ENCODE measurements at regions not wholly inside any gene's neighbourhood (a gene's known extent, or its start where the extent isn't known, plus 50 kb on each side); places are given as distances from the start of the nearest gene placed in this dataset.

- POLR2A ChIA-PET: no interaction called here
- no peaks in the 10 kb centered on the region for H3K4me1 ChIP-seq (ENCODE audit: control extremely low read depth in 1 of 4, control insufficient read depth in 4 of 4, insufficient read depth in 4 of 4, low read length in 3 of 4)
- CTCF ChIA-PET: no interaction called here
- no CpG with 5 or more reads among the region's 1 CpG for WGBS (ENCODE audit: insufficient coverage)
- H3K27ac ChIP-seq (ENCODE audit: insufficient read depth in 1 of 2, low read depth in 1 of 2, low read length in 2 of 2, poor library complexity in 1 of 2, severe bottlenecking in 2 of 2): no peak overlapping the region
- DNase-seq: no peak
- no peak overlapping the region for H3K4me3 ChIP-seq (ENCODE audit: control insufficient read depth in 1 of 7, extremely low read depth in 1 of 7, insufficient read depth in 4 of 7, low read depth in 2 of 7, low read length in 6 of 7)
- no peaks in the 10 kb centered on the region for H3K36me3 ChIP-seq (ENCODE audit: control insufficient read depth in 4 of 4, insufficient read depth in 4 of 4, low read length in 3 of 4)
- H3K9me3 ChIP-seq (ENCODE audit: control extremely low read depth in 1 of 5, control insufficient read depth in 4 of 5, insufficient read depth in 2 of 5, low read depth in 1 of 5, low read length in 4 of 5): no peaks in the 10 kb centered on the region
- no peaks in the 10 kb centered on the region for H3K27me3 ChIP-seq (replicated peaks in 2 of 5; ENCODE audit: control insufficient read depth in 4 of 5, insufficient read depth in 5 of 5, low read length in 4 of 5)
Observed at GRCh38 chr6:91796603-91797002, 1209.7 kb upstream of the MAP3K7 start.

- H3K27me3 ChIP-seq (replicated peaks in 2 of 5; ENCODE audit: control insufficient read depth in 4 of 5, insufficient read depth in 5 of 5, low read length in 4 of 5): no peaks in the 10 kb centered on the region
- H3K36me3 ChIP-seq (ENCODE audit: control insufficient read depth in 4 of 4, insufficient read depth in 4 of 4, low read length in 3 of 4): no peaks in the 10 kb centered on the region
- DNase-seq: no peak
- CTCF ChIA-PET: no interaction called here
- H3K4me1 ChIP-seq (ENCODE audit: control extremely low read depth in 1 of 4, control insufficient read depth in 4 of 4, insufficient read depth in 4 of 4, low read length in 3 of 4): no peaks in the 10 kb centered on the region
- WGBS (ENCODE audit: insufficient coverage): no CpG with 5 or more reads among the region's 2 CpGs
- peaks cover 0 to 3% (median 0%) of the 10 kb centered on the region in 5 experiments for H3K9me3 ChIP-seq (ENCODE audit: control extremely low read depth in 1 of 5, control insufficient read depth in 4 of 5, insufficient read depth in 2 of 5, low read depth in 1 of 5, low read length in 4 of 5)
- POLR2A ChIA-PET: interaction anchor here (0.6 kb wide), 1 partner anchor 378 kb away, joined by 3 read pairs; no protein-coding TSS in a partner anchor
- H3K4me3 ChIP-seq (ENCODE audit: control insufficient read depth in 1 of 7, extremely low read depth in 1 of 7, insufficient read depth in 4 of 7, low read depth in 2 of 7, low read length in 6 of 7): no peak overlapping the region
- no peak overlapping the region for H3K27ac ChIP-seq (ENCODE audit: insufficient read depth in 1 of 2, low read depth in 1 of 2, low read length in 2 of 2, poor library complexity in 1 of 2, severe bottlenecking in 2 of 2)
Observed at GRCh38 chr6:91788501-91788900, 1201.6 kb upstream of the MAP3K7 start.

DNA sequence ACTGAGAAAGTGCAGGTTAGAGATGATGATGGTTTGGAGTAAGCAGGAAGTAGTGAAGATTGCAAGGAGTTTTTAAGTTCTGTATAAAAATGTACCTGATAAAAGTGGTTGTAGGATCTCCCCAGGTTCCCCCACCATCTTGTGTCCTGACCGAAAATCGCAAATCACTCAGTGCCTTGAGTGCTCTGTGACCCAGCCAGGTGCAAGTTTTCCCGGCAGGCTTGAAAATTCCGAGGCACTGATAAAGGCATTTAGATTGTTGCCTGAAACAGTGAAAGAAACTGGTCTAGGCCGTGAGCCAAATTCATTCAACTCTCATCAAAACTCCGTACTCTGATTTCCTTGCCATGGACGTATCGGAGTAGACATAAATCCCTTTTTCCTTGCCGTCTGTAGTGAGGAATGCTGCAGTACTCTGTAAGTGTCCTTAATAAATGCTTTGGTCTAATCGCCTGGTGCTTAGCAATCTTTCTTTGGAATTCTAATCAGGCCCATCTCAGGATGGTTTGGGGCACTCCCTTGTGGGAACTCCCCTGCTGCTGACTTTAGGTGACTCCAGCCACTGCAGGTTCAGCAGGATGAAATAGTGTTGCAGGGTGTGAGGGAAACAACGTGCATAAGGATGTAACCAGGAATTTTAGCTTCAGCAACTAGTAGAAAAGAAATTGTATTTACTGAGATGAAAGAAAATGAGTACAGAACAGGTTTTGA, 1199.8 kb upstream of the MAP3K7 start:
- WGBS (ENCODE audit: insufficient coverage): 94% methylated on average over 9 of the region's 11 CpGs
- ChIA-PET CTCF (no interaction called here), POLR2A (no interaction called here)
- DNase-seq: no peak
- no peak overlapping the region for H3K27ac ChIP-seq (ENCODE audit: insufficient read depth in 1 of 2, low read depth in 1 of 2, low read length in 2 of 2, poor library complexity in 1 of 2, severe bottlenecking in 2 of 2)
- no peaks in the 10 kb centered on the region for H3K27me3 ChIP-seq (replicated peaks in 2 of 5; ENCODE audit: control insufficient read depth in 4 of 5, insufficient read depth in 5 of 5, low read length in 4 of 5)
- H3K9me3 ChIP-seq (ENCODE audit: control extremely low read depth in 1 of 5, control insufficient read depth in 4 of 5, insufficient read depth in 2 of 5, low read depth in 1 of 5, low read length in 4 of 5): peaks cover 0 to 3% (median 0%) of the 10 kb centered on the region in 5 experiments
- H3K4me1 ChIP-seq (ENCODE audit: control extremely low read depth in 1 of 4, control insufficient read depth in 4 of 4, insufficient read depth in 4 of 4, low read length in 3 of 4): no peaks in the 10 kb centered on the region
- H3K36me3 ChIP-seq (ENCODE audit: control insufficient read depth in 4 of 4, insufficient read depth in 4 of 4, low read length in 3 of 4): no peaks in the 10 kb centered on the region
- no peak overlapping the region for H3K4me3 ChIP-seq (ENCODE audit: control insufficient read depth in 1 of 7, extremely low read depth in 1 of 7, insufficient read depth in 4 of 7, low read depth in 2 of 7, low read length in 6 of 7)

DNA sequence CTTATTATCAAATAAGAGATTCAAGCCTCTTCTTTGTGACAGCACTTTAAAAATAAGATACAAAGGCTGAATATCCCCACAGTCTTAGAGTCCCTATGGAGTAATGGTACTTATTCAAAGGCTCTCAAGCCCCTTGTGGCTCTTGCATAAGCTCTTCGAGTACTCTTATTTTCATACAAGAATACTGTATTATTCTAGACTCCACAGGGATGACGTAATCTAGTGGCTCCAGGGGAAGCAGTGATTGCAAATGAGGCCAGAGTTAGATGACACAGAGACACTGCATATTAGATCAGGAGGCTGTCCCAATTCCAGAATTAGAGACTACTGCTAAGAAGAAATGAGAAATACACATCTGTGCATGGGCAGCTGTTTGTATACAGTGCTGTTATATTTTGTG, 1195.9 kb upstream of the MAP3K7 start:
- DNase-seq: no peak
- H3K27ac ChIP-seq (ENCODE audit: insufficient read depth in 1 of 2, low read depth in 1 of 2, low read length in 2 of 2, poor library complexity in 1 of 2, severe bottlenecking in 2 of 2): no peak overlapping the region

GRCh38 chr6:91781946-91782345, 1195.1 kb upstream of the MAP3K7 start:
- Histone ChIP-seq H3K4me1 (ENCODE audit: control extremely low read depth in 1 of 4, control insufficient read depth in 4 of 4, insufficient read depth in 4 of 4, low read length in 3 of 4) (no peaks in the 10 kb centered on the region), H3K36me3 (ENCODE audit: control insufficient read depth in 4 of 4, insufficient read depth in 4 of 4, low read length in 3 of 4) (no peaks in the 10 kb centered on the region), H3K27ac (ENCODE audit: insufficient read depth in 1 of 2, low read depth in 1 of 2, low read length in 2 of 2, poor library complexity in 1 of 2, severe bottlenecking in 2 of 2) (no peak overlapping the region), H3K9me3 (ENCODE audit: control extremely low read depth in 1 of 5, control insufficient read depth in 4 of 5, insufficient read depth in 2 of 5, low read depth in 1 of 5, low read length in 4 of 5) (peaks cover 0 to 3% (median 0%) of the 10 kb centered on the region in 5 experiments), H3K4me3 (ENCODE audit: control insufficient read depth in 1 of 7, extremely low read depth in 1 of 7, insufficient read depth in 4 of 7, low read depth in 2 of 7, low read length in 6 of 7) (no peak overlapping the region), H3K27me3 (replicated peaks in 2 of 5; ENCODE audit: control insufficient read depth in 4 of 5, insufficient read depth in 5 of 5, low read length in 4 of 5) (no peaks in the 10 kb centered on the region)
- CTCF ChIA-PET: no interaction called here
- WGBS (ENCODE audit: insufficient coverage): 93% methylated on average over 3 of the region's 3 CpGs
- POLR2A ChIA-PET: no interaction called here
- no peak for DNase-seq

More for the DNA sequence above, 1195.9 kb upstream of the MAP3K7 start:
- CTCF ChIA-PET: no interaction called here
- Histone ChIP-seq H3K4me1 (ENCODE audit: control extremely low read depth in 1 of 4, control insufficient read depth in 4 of 4, insufficient read depth in 4 of 4, low read length in 3 of 4) (no peaks in the 10 kb centered on the region), H3K36me3 (ENCODE audit: control insufficient read depth in 4 of 4, insufficient read depth in 4 of 4, low read length in 3 of 4) (no peaks in the 10 kb centered on the region), H3K27me3 (replicated peaks in 2 of 5; ENCODE audit: control insufficient read depth in 4 of 5, insufficient read depth in 5 of 5, low read length in 4 of 5) (no peaks in the 10 kb centered on the region), H3K4me3 (ENCODE audit: control insufficient read depth in 1 of 7, extremely low read depth in 1 of 7, insufficient read depth in 4 of 7, low read depth in 2 of 7, low read length in 6 of 7) (no peak overlapping the region), H3K9me3 (ENCODE audit: control extremely low read depth in 1 of 5, control insufficient read depth in 4 of 5, insufficient read depth in 2 of 5, low read depth in 1 of 5, low read length in 4 of 5) (peaks cover 0 to 3% (median 0%) of the 10 kb centered on the region in 5 experiments)
- POLR2A ChIA-PET: no interaction called here
- WGBS (ENCODE audit: insufficient coverage): 100% methylated on average over 2 of the region's 2 CpGs

GRCh38 chr6:91780270-91780669, 1193.4 kb upstream of the MAP3K7 start:
- Histone ChIP-seq H3K27me3 (replicated peaks in 2 of 5; ENCODE audit: control insufficient read depth in 4 of 5, insufficient read depth in 5 of 5, low read length in 4 of 5) (no peaks in the 10 kb centered on the region), H3K36me3 (ENCODE audit: control insufficient read depth in 4 of 4, insufficient read depth in 4 of 4, low read length in 3 of 4) (no peaks in the 10 kb centered on the region), H3K27ac (ENCODE audit: insufficient read depth in 1 of 2, low read depth in 1 of 2, low read length in 2 of 2, poor library complexity in 1 of 2, severe bottlenecking in 2 of 2) (no peak overlapping the region), H3K9me3 (ENCODE audit: control extremely low read depth in 1 of 5, control insufficient read depth in 4 of 5, insufficient read depth in 2 of 5, low read depth in 1 of 5, low read length in 4 of 5) (peaks cover 0 to 3% (median 0%) of the 10 kb centered on the region in 5 experiments), H3K4me1 (ENCODE audit: control extremely low read depth in 1 of 4, control insufficient read depth in 4 of 4, insufficient read depth in 4 of 4, low read length in 3 of 4) (no peaks in the 10 kb centered on the region), H3K4me3 (ENCODE audit: control insufficient read depth in 1 of 7, extremely low read depth in 1 of 7, insufficient read depth in 4 of 7, low read depth in 2 of 7, low read length in 6 of 7) (no peak overlapping the region)
- no CpG with 5 or more reads among the region's 2 CpGs for WGBS (ENCODE audit: insufficient coverage)
- ChIA-PET POLR2A (no interaction called here), CTCF (no interaction called here)
- no peak for DNase-seq

GRCh38 chr6:91761621-91762020, 1174.7 kb upstream of the MAP3K7 start:
- H3K9me3 ChIP-seq (ENCODE audit: control extremely low read depth in 1 of 5, control insufficient read depth in 4 of 5, insufficient read depth in 2 of 5, low read depth in 1 of 5, low read length in 4 of 5): no peaks in the 10 kb centered on the region
- no peaks in the 10 kb centered on the region for H3K27me3 ChIP-seq (replicated peaks in 2 of 5; ENCODE audit: control insufficient read depth in 4 of 5, insufficient read depth in 5 of 5, low read length in 4 of 5)
- H3K36me3 ChIP-seq (ENCODE audit: control insufficient read depth in 4 of 4, insufficient read depth in 4 of 4, low read length in 3 of 4): no peaks in the 10 kb centered on the region
- no peak overlapping the region for H3K4me3 ChIP-seq (ENCODE audit: control insufficient read depth in 1 of 7, extremely low read depth in 1 of 7, insufficient read depth in 4 of 7, low read depth in 2 of 7, low read length in 6 of 7)
- ChIA-PET POLR2A (no interaction called here), CTCF (no interaction called here)
- no CpG with 5 or more reads among the region's 1 CpG for WGBS (ENCODE audit: insufficient coverage)
- H3K27ac ChIP-seq (ENCODE audit: insufficient read depth in 1 of 2, low read depth in 1 of 2, low read length in 2 of 2, poor library complexity in 1 of 2, severe bottlenecking in 2 of 2): no peak overlapping the region
- no peak for DNase-seq
- no peaks in the 10 kb centered on the region for H3K4me1 ChIP-seq (ENCODE audit: control extremely low read depth in 1 of 4, control insufficient read depth in 4 of 4, insufficient read depth in 4 of 4, low read length in 3 of 4)

All from common myeloid progenitor, CD34-positive (primary cell).